Upper lobe of left lung (tissue), 6 donors: ENCODE measurements at regions not wholly inside any gene's neighbourhood (a gene's known extent, or its start where the extent isn't known, plus 50 kb on each side); places are given as distances from the start of the nearest gene placed in this dataset.

Experiments
- ATAC-seq, 2 donors: fragments of 200-7000 bp; cut with Tn5 transposase; one replicate each; pipeline ENCODE4 v1.9.1; 2022; ENCODE audit warnings: mild to moderate bottlenecking in 2 of 2, moderate library complexity in 2 of 2; ENCODE audit not compliant: low FRiP score in 2 of 2
- DNase-seq, 2 donors: peaks; one replicate each; pipeline ENCODE4 v3.0.0-alpha.2; 2019 to 2020
- H3K27ac ChIP-seq, 4 donors: fragments of 200-600 bp; sonication (generic); one replicate each; pipeline ENCODE4 v1.5.1; 2016 to 2019
- H3K27me3 ChIP-seq, 4 donors: fragments of 200-600 bp; sonication (generic); one replicate each; pipeline ENCODE4 v1.5.1; 2017 to 2019
- H3K36me3 ChIP-seq, 4 donors: fragments of 200-600 bp; sonication (generic); one replicate each; pipeline ENCODE4 v1.5.1; 2016 to 2019
- H3K4me1 ChIP-seq, 4 donors: fragments of 200-600 bp; sonication (generic); one replicate each; pipeline ENCODE4 v1.5.1; 2018 to 2019
- H3K4me3 ChIP-seq, 4 donors: fragments of 200-600 bp; sonication (generic); one replicate each; pipeline ENCODE4 v1.5.1; 2017 to 2019; ENCODE audit warnings: mild to moderate bottlenecking in 2 of 4, moderate library complexity in 1 of 4
- H3K9me3 ChIP-seq, 4 donors: fragments of 200-600 bp; sonication (generic); one replicate each; pipeline ENCODE4 v1.5.1; 2018 to 2019
- EP300 ChIP-seq, 4 donors: sonication (generic); formaldehyde crosslinking; IDR thresholded peaks; one replicate each; pipeline ENCODE4 v1.5.1; 2017; ENCODE audit warnings: antibody characterized with exemption in 4 of 4, control low read depth in 2 of 4
- POLR2A ChIP-seq, 4 donors: fragments of 450-650 bp; IDR thresholded peaks; one replicate each; pipeline ENCODE4 v1.5.1; 2016 to 2017; ENCODE audit warnings: antibody characterized with exemption in 4 of 4, mild to moderate bottlenecking in 2 of 4
- POLR2AphosphoS5 ChIP-seq, 2 donors: sonication (generic); formaldehyde crosslinking; IDR thresholded peaks; one replicate each; pipeline ENCODE4 v1.5.1; 2017; ENCODE audit warnings: antibody characterized with exemption in 2 of 2
- WGBS, 2 donors: methylation state at CpG; one replicate each; pipeline ENCODE4 v1.1.5; 2017 to 2018; 5-methylcytosine and 5-hydroxymethylcytosine counted together
- TF ChIP-seq, protein P1 (sequence below), 6 experiments: fragments of 450-650 bp in 4 of 6; fragments of 200-600 bp in 2 of 6; sonication (generic) in 2 of 6; IDR thresholded peaks; one replicate each; pipeline ENCODE4 v1.5.1; 2016 to 2019; ENCODE audit warnings: antibody characterized with exemption in 6 of 6
- donor health status: DM: no; HTN: no; CAD: no; lungs with moderate emphysema.
- donor health status: DM: no; HTN: yes; CAD: no; lungs with severe emphysema.

DNA sequence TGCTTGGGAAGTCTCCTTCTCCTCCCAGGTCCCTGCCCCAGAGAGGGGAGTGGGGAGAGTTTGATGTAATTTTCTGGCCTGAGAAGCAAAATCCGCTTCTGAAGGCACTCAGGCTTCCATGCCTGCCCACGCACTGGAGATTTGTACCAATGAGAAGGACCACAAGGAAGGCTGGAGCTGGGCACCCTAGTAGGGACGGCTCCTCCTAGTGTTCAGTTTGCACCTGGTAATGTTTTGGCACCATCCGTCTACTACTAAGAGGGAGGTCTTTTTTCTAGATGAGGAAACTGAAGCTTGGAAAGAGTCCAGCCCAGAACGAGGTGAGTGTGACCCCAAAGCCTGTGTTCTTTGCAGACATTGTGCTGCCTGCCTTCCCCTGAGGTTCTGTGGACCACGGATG, 83.6 kb upstream of the NLRP1 start:
- H3K27me3 ChIP-seq, result peaks cover 0 to 3% (median 0%) of the 10 kb centered on the region in 4 donors

DNA sequence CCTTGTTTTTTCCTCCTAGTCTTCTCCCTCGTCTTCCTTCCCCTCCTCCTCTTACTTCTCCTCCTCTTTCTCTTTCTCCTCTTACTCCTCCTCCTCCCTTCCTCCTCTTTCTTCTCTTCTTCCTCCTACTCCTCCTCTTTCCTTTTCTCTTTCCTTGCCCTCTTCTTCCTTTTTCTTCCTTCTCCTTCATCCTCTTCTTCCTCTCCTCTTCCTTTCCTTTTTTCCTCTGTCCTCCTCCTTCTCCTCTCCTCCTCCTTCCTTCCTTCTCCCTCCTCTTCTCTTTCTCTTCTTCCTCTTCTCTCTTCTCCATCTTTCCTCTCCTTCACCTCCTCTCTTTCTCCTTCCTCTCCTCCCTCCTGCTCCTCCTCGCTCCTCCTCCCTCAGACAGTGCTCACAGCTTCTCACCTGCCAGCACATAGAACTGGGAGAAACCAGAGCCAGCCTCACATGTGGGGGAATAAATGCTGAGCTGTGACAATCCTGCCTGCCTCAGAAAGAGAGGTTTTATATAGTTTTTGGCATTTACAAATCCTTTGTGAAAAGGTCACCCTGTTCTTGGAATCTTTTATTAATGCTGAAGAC, 84.3 kb upstream of the NLRP1 start:
- Histone ChIP-seq H3K27ac (no peak overlapping the region), H3K4me1 (no peaks in the 10 kb centered on the region), H3K27me3 (peaks cover 0 to 3% (median 0%) of the 10 kb centered on the region in 4 donors), H3K9me3 (no peaks in the 10 kb centered on the region), H3K4me3 (no peak overlapping the region), H3K36me3 (no peaks in the 10 kb centered on the region)
- no peak for ATAC-seq
- 40 to 57% methylated on average over 2 of the region's 2 CpGs for WGBS, 2 donors
- no peak for DNase-seq
- TF ChIP-seq, protein P1, sequence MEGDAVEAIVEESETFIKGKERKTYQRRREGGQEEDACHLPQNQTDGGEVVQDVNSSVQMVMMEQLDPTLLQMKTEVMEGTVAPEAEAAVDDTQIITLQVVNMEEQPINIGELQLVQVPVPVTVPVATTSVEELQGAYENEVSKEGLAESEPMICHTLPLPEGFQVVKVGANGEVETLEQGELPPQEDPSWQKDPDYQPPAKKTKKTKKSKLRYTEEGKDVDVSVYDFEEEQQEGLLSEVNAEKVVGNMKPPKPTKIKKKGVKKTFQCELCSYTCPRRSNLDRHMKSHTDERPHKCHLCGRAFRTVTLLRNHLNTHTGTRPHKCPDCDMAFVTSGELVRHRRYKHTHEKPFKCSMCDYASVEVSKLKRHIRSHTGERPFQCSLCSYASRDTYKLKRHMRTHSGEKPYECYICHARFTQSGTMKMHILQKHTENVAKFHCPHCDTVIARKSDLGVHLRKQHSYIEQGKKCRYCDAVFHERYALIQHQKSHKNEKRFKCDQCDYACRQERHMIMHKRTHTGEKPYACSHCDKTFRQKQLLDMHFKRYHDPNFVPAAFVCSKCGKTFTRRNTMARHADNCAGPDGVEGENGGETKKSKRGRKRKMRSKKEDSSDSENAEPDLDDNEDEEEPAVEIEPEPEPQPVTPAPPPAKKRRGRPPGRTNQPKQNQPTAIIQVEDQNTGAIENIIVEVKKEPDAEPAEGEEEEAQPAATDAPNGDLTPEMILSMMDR (IDR thresholded peaks at IDR 0.05), result no peak
- TF ChIP-seq POLR2A (IDR thresholded peaks at IDR 0.05), result no peak
- TF ChIP-seq EP300 (IDR thresholded peaks at IDR 0.05), result no peak
- no peak for TF ChIP-seq POLR2AphosphoS5 (IDR thresholded peaks at IDR 0.05)

More for the DNA sequence above, 83.6 kb upstream of the NLRP1 start:
- DNase-seq (no peak), ATAC-seq (no peak)
- H3K4me3 ChIP-seq, result no peak overlapping the region
- no peaks in the 10 kb centered on the region for H3K36me3 ChIP-seq
- no peaks in the 10 kb centered on the region for H3K9me3 ChIP-seq
- 49 to 52% methylated on average over 6 of the region's 6 CpGs for WGBS, 2 donors
- H3K4me1 ChIP-seq, result no peaks in the 10 kb centered on the region
- TF ChIP-seq, protein P1 (IDR thresholded peaks at IDR 0.05), result no peak
- no peak for TF ChIP-seq POLR2A (IDR thresholded peaks at IDR 0.05)
- TF ChIP-seq EP300 (IDR thresholded peaks at IDR 0.05), result no peak
- TF ChIP-seq POLR2AphosphoS5 (IDR thresholded peaks at IDR 0.05), result no peak
- H3K27ac ChIP-seq, result no peak overlapping the region

DNA sequence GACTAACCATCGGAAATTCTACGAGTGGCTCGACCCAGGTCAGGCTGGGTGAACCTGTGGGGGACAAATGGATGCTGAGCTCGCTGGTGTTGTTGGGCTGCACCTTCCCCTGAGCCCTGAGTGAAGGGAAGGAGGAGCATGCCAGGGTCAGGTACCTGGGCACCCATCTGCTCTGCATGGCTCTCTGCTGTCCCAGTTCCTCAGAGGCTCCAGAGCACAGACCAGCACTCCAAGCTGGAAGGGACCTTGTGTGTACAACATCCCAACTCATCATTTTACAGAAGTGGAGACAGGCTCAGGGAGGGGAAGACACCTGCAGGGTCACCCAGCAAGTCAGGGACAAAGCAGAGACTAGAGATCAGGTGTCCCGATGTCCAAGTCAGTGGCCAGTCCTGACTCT, 84.9 kb upstream of the NLRP1 start:
- no peaks in the 10 kb centered on the region for H3K4me1 ChIP-seq
- no peak overlapping the region for H3K4me3 ChIP-seq
- no peaks in the 10 kb centered on the region for H3K9me3 ChIP-seq
- ATAC-seq (no peak), DNase-seq (no peak)
- H3K27me3 ChIP-seq, result peaks cover 0 to 3% (median 0%) of the 10 kb centered on the region in 4 donors
- TF ChIP-seq, protein P1 (IDR thresholded peaks at IDR 0.05), result no peak
- TF ChIP-seq POLR2A (IDR thresholded peaks at IDR 0.05) (no peak), EP300 (IDR thresholded peaks at IDR 0.05) (no peak), POLR2AphosphoS5 (IDR thresholded peaks at IDR 0.05) (no peak)
- 71 to 75% methylated on average over 4 to 5 of the region's 5 CpGs for WGBS, 2 donors
- no peak overlapping the region for H3K27ac ChIP-seq
- H3K36me3 ChIP-seq, result no peaks in the 10 kb centered on the region

DNA sequence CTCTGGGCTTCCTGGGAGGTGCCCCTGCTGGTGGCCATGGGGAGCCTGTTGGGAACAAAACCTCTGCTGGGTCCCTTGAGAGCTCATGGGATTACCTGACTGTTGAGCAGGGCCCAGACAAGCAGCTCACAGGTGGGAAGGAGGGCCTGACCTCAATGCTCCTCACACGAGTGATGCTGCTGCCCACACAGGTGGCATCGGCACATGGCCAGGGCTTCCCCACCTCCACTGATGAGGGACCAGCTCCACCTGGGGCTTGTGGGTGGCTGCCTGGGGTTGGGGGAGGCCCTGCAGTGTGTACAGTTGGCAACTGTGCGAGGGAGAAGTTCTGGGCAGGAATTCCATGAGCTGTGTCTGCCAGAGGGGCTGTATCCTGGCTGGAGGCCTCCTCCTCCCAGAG, 87.8 kb upstream of the NLRP1 start:
- H3K27me3 ChIP-seq, result peaks cover 0 to 3% (median 0%) of the 10 kb centered on the region in 4 donors
- peak in 1 of 2 donors; percentile 39 for DNase-seq
- H3K27ac ChIP-seq, result no peak overlapping the region
- peak; percentile 8 to 29 for ATAC-seq
- no peak for TF ChIP-seq EP300 (IDR thresholded peaks at IDR 0.05)
- no peak for TF ChIP-seq POLR2A (IDR thresholded peaks at IDR 0.05)
- TF ChIP-seq POLR2AphosphoS5 (IDR thresholded peaks at IDR 0.05), result no peak
- TF ChIP-seq, protein P1 (IDR thresholded peaks at IDR 0.05), result no peak
- H3K36me3 ChIP-seq, result no peaks in the 10 kb centered on the region
- 86% methylated on average over 1 of the region's 3 CpGs; no CpG with 5 or more reads in 1 of the 2 donors for WGBS, 2 donors
- no peaks in the 10 kb centered on the region for H3K4me1 ChIP-seq
- no peak overlapping the region for H3K4me3 ChIP-seq
- no peaks in the 10 kb centered on the region for H3K9me3 ChIP-seq
